ENCODE measurements at regions not wholly inside any gene's neighbourhood (a gene's known extent, or its start where the extent isn't known, plus 50 kb on each side); places are given as distances from the start of the nearest gene placed in this dataset.

DNA sequence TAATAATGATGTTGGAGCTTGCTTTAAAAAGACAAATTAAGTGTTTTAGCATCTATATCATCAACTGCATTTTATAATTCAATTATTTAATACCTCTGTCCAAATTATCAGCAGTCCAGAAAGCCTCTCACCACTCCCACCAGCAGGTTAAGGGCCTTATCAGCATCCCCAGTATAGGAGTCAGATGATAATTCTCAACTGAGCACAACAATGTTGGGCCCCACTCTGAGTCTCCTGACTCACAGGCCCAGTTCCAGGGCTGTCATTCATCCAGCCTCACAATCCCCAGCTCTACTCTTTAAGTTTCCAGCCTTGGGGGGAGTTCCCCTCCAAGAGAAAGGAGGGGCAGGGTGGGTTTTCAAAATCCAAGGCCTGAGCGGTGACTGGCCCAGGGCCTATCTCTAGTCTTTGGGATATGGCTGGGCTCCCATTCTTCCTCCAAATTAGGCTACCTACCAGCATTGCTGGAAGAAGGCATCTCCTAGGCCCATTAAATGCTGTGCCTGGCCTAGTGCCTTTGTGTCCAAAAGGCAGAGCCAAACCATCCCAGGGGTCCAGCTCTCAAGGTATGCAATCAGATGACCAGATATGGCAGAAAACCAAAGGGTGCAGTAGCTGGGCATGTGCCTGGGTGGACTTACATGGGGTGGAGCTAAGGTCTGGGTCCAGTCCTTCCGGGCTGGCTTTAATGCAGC, 134.1 kb downstream of the GLUL start:
- Histone ChIP-seq H3K36me3 (ENCODE audit: low read depth) (no peaks in the 10 kb centered on the region), H3K4me1 (ENCODE audit: low read depth) (peaks cover 6% of the 10 kb centered on the region), H3K9me3 (no peaks in the 10 kb centered on the region), H3K4me3 (no peak overlapping the region)
- intact Hi-C loops (cut with DNase I, micrococcal nuclease) = no loop called here
- TF ChIP-seq, protein P1, sequence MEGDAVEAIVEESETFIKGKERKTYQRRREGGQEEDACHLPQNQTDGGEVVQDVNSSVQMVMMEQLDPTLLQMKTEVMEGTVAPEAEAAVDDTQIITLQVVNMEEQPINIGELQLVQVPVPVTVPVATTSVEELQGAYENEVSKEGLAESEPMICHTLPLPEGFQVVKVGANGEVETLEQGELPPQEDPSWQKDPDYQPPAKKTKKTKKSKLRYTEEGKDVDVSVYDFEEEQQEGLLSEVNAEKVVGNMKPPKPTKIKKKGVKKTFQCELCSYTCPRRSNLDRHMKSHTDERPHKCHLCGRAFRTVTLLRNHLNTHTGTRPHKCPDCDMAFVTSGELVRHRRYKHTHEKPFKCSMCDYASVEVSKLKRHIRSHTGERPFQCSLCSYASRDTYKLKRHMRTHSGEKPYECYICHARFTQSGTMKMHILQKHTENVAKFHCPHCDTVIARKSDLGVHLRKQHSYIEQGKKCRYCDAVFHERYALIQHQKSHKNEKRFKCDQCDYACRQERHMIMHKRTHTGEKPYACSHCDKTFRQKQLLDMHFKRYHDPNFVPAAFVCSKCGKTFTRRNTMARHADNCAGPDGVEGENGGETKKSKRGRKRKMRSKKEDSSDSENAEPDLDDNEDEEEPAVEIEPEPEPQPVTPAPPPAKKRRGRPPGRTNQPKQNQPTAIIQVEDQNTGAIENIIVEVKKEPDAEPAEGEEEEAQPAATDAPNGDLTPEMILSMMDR (IDR thresholded peaks at IDR 0.05) = no peak
- no peak for ATAC-seq
- no peak for DNase-seq

DNA sequence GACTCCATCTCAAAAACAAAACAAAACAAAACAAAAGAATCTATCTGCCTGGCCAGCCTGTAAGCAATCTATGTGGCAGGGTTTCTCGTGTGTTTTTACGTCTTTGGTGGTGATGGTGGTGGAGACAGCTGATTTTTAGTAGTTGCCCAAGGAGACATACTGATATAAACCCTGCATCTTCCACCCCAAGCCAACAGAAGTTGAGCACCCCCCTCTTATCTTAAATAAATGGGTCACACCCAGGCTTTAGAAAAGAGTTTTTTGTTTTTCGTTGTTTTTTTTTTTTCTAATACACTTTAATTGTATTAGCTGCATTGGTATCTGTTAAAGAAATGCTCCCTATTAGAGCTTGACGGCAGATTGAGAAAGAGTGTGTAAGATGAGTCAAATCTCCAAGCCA, 134.7 kb downstream of the GLUL start:
- Histone ChIP-seq H3K4me1 (ENCODE audit: low read depth) (peaks cover 6% of the 10 kb centered on the region), H3K9me3 (no peaks in the 10 kb centered on the region), H3K4me3 (no peak overlapping the region), H3K36me3 (ENCODE audit: low read depth) (no peaks in the 10 kb centered on the region)
- no peak for ATAC-seq
- intact Hi-C loops (cut with DNase I, micrococcal nuclease) = no loop called here
- no peak for DNase-seq
- TF ChIP-seq, protein P1 (IDR thresholded peaks at IDR 0.05) = no peak

DNA sequence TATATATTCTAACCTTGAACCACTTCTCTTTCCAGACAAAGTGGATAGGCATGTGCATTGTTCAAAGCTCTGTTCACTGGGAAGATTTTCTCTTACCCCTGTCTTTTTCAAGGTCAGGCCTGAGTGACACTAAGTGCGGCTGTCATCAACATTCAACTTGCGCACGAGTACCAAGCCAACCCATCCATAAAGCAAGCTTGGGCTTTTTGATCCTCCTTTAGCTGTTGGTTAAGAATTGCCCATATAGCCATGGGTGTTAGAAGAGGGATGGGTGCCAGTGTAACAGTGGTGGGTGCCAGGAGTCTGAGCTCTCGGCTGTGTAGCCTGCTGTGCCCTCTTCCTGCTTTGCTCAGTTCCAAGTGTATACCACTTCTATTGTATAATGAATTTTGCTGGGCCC, 136.1 kb downstream of the GLUL start:
- ATAC-seq = no peak

DNA sequence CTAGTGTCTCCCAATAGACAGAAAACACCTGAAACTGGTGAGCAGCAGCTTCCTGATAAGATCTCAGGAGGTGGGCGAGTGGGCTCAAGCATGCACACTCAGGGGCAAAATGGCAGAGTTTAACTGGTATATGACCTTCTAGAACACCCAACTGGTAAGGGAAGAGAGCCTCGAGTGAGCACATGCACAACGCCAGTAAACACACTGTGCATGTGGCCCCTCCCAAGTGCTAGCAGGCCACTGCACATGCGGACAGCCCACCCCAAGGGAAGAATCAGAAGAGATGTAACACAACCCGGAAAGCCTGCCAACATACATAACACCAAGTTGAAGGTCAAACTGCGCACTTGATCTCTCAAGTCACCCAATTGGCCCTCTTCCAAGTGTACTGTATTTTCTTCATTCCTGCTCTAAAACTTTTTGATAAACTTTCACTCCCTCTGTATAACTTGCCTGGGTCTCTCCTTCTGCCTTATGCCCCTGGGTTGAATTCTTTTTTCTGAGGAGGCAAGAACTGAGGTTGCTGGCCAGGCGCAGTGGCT, 138.2 kb downstream of the GLUL start:
- TF ChIP-seq, protein P1 (IDR thresholded peaks at IDR 0.05) = no peak
- Histone ChIP-seq H3K4me1 (ENCODE audit: low read depth) (peaks cover 4% of the 10 kb centered on the region), H3K36me3 (ENCODE audit: low read depth) (no peaks in the 10 kb centered on the region), H3K9me3 (no peaks in the 10 kb centered on the region), H3K4me3 (no peak overlapping the region)
- ATAC-seq (no peak), DNase-seq (no peak)
- intact Hi-C loops (cut with DNase I, micrococcal nuclease) = no loop called here

More for the DNA sequence above, 136.1 kb downstream of the GLUL start:
- intact Hi-C loops (cut with DNase I, micrococcal nuclease) = no loop called here
- no peak overlapping the region for H3K4me3 ChIP-seq
- H3K36me3 ChIP-seq (ENCODE audit: low read depth) = no peaks in the 10 kb centered on the region
- TF ChIP-seq, protein P1 (IDR thresholded peaks at IDR 0.05) = no peak
- DNase-seq = no peak
- peaks cover 6% of the 10 kb centered on the region for H3K4me1 ChIP-seq (ENCODE audit: low read depth)
- H3K9me3 ChIP-seq = no peaks in the 10 kb centered on the region

DNA sequence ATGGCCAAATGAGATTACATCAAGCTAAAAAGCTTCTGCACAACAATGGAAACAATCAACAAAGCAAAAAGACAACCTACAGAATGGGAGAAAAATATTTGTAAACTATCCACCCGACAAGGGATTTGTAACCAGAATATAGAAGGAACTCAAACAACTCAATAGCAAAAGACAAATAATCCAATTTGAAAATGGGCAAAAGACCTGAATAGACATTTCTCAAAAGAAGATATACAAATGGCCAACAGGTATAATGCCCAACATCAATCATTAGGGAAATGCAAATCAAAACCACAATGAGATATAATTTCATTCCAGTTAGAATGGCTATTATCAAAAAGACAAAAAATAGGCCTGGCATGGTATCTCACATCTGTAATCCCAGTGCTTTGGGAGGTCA, 140.0 kb downstream of the GLUL start:
- Histone ChIP-seq H3K9me3 (no peaks in the 10 kb centered on the region), H3K4me3 (no peak overlapping the region), H3K36me3 (ENCODE audit: low read depth) (no peaks in the 10 kb centered on the region), H3K4me1 (ENCODE audit: low read depth) (peaks cover 9% of the 10 kb centered on the region)
- no peak for DNase-seq
- intact Hi-C loops (cut with DNase I, micrococcal nuclease) = no loop called here
- TF ChIP-seq, protein P1 (IDR thresholded peaks at IDR 0.05) = no peak
- ATAC-seq = no peak
